Activated CD4-positive, alpha-beta T cell treated with anti-CD3 and anti-CD28 coated beads, Interleukin-2, Interleukin-6, amounts not matched to agents 100 ng/mL and 50 ng/mL, durations not matched to agents 16 hours and 8 hours (primary cell): ENCODE measurements at regions not wholly inside any gene's neighbourhood (a gene's known extent, or its start where the extent isn't known, plus 50 kb on each side); places are given as distances from the start of the nearest gene placed in this dataset.
"Not testable (repeated sequence)": the region's sequence is repeated elsewhere in the genome, so short reads cannot be mapped to it uniquely, and the experiment has no call there.

Experiments used
- DNase-seq: peaks from one replicate; pipeline ENCODE4 v3.0.0-alpha.2; 2020

DNA sequence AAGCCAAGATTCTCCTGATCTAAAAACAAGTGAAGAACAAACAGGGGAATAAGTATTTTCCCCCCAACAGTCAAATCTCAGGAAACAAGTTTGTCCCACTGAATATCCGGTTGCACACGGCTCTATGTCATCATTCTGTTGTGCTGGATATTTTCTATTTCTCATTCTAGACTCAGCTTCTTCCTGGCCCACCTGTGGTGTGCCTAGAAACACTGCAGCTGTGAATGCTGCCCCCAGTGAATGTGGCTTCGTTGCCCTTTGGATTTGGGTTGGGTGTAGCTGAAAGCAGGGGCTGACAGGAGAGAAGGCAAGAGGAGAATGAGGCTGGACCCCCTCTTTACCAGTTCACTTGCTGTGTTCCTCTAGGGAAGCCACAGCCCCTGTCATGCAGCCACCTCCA is 181.2 kb upstream of the PROK2 start:
- no peak for DNase-seq

GRCh38 chr3:71964170-71964569 is 179.2 kb upstream of the PROK2 start:
- DNase-seq: no peak

DNA sequence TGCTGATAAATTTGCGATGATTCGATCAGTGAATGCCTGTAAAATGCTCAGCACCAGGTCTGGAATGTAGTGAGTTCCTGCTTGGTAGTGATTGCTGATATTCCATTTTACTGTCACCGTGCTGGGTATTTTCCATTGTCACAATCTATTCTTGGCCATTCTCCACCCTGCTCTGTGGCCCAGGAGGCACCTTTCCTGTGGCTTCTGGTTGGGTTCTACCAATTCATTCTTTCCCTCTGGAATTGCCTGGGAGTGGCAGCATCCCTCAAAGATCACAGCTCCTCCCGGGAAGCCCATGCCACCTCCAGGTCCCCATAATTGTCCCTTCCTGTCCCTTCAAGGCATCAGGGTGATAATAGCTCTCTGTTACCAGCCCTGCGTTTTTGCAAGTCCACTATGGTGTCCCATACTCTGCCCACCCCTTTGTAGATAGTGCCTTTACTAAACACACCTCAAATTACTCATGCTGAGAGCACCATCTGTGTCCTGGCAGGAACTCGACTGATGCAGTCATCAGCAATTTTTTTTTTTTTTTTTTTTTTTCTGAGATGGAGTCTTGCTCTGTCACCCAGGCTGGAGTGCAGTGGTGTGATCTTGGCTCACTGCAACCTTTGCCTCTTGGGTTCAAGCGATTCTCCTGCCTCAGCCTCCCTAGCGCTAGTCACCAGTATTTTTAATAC is 177.8 kb upstream of the PROK2 start:
- DNase-seq: no peak

- DNase-seq: no peak
Observed at GRCh38 chr3:71961891-71962290, 176.9 kb upstream of the PROK2 start.

DNA sequence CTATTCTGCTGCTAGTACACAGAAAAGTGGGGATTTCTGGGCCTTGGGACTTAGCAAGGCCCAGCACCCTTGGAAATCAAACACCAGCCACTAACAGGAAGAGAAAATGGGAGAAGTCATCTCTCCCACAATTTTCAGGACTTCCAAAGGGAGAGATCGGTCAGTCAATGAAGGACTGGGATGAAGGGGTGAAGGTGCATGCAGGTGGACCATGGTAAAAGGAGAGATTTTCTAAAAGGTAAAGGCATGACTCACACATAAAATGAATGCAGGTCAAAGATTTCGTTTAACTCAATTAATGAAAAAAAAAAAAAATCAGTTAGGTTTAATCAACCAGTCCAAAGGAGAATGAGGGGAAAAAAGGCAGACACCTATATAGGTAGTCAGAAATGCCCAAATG is 176.4 kb upstream of the PROK2 start:
- DNase-seq: no peak

DNA sequence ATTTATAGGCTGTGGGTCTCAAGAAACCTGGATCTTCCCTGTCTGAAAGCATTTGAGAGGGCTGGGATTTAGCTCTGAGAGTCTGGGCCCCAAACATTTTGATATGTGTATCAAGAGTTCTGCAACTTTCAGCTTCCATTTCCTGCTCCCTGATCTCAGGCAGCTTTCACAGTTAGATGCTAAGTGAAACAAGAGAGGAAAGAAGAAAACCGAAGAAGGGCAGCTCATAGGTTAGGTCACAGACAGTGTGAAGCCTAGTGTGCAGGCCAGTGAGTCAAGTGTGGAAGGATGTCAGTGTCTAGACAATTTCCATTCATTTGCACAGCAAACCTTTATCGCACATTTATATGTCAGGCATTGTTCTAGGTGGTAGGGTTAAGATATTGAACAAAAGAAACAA is 173.6 kb upstream of the PROK2 start:
- DNase-seq: peak; percentile 65

- DNase-seq: no peak
Observed at GRCh38 chr3:71956716-71957115, 171.8 kb upstream of the PROK2 start.

DNA sequence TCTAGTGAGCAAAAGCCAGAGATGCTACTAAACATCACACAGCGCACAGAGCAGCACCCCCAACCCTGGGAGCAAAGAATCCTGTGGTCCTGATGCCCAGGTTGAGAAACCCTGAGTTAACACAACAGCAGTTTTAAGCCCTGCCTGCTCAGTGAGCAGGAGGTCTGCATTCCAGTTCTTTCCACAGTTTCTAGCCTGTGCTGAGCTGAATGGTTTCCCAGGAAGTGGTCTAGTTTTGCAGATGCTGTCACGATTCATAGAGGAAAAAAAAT is 171.1 kb upstream of the PROK2 start:
- DNase-seq: no peak

DNA sequence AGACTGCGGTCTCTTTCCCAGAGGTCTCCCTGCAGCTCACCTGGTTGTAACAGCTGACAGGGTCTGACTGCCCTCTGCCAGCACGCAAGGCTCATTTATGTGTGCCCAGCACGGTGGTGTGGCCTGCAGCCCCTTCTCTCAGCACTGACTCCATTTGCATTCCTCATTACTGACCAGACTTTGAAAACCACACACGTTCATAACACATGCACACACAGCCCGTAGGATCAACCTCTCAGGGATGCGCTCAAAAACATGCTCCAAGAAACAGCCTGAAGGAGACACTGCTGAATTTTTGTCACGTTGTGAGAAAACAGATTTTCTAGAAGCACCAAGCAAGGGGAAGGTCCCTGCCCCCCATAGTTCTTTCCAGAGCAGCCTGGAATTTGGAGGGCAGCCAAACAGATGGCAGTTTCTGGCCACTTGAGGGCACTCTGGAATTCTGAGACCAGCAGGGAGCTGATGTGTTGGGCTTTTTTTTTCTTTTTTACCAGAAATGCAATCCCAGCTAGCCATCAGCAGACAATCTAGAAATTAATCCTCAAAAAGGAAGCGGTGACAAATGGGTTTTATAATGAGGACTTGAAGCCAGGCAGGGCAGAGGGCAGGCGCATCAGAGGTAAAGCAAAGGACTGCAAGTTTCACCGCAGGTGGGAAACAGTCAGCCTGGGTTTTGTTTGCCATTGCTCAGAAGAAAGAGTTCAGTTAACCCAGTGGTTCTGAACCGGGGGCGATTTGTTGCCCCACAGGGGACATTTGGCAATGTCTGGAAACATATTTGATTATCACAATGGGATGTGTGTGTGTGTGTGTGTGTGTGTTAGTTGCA is 170.5 kb upstream of the PROK2 start:
- DNase-seq: peak; percentile 83

DNA sequence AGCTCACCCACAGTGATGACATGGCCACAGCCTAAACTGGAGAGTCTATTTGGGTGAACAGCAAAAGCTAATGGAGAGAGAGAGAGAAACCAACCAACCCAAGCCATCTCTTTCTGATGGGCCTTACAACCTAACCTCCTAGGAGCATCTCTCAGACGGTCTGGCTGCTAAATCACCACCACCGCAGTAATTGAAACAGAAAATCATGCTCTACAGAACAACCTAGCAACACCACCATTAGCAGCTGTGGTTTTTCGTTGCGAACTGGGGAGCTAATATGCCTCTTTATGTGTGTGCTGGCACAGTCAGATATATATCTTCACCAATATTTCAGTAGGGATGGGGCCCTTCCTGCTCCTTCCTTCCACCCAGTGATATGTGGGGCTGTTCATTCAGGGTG is 166.9 kb upstream of the PROK2 start:
- no peak for DNase-seq

GRCh38 chr3:71951361-71951760 is 166.4 kb upstream of the PROK2 start:
- DNase-seq: no peak

GRCh38 chr3:71949442-71949841 is 164.5 kb upstream of the PROK2 start:
- DNase-seq: no peak

DNA sequence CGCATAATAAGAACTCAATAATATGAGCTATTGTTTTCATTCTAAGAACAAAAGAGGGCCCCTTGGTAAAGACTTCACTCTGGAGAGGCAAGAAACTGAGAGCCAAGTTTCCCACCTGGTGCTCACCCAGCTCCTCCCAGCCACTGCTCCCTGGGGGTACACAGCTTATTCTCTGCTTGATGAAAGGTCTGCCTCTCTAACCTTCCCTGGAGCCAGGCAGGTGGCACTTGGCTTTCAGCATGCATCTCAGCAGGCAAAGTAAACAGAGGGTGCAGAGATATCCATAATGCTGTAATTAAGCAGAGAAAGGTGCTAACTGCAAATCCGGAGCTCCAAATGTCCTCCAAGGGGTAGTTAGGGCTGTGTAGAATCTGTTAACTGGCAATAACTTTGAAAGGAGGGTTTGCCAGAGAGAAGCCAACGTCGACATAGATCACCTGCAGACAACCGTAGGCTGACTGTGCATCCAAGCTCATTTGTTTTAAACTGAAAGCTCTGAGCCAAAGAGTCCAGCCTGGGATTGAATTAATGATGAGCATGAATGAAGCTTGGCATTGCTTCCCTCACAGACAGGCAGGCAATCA is 159.6 kb upstream of the PROK2 start:
- DNase-seq: no peak

GRCh38 chr3:71942432-71943187 is 157.7 kb upstream of the PROK2 start:
- no peak for DNase-seq

DNA sequence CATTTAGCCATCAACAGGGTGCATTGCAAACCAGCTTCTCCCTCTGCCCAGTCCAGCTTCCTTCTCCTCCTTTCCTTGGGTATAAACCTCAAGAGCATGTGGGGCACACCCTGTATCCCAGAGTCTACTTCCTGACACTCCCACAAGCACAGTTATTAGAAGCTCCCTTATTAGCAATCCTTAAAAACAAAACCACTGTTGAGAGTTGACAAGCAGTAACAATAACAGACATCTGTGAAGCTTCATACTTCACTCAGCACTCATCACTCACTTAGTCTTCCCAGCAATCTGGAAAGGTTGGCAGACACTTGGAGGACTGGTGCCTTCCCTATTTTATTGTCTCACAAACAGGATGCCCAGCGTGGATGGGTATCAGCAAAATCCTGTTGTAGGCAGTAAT is 155.5 kb upstream of the PROK2 start:
- no peak for DNase-seq

DNA sequence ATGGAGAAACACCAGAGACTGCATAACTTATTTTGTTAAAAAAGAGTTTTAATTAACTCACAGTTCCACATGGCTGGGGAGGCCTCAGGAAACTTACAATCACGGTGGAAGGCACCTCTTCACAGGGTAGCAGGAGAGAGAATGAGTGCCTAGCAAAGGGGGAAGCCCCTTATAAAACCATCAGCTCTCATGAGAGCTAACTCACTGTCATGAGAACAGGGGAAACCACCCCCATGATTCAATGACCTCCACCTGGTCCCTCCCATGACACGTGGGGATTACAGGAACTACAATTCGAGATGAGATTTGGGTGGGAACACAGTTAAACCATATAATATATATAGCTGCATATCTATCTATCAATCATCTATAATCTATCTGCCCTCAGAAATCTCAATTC is 153.1 kb upstream of the PROK2 start:
- not testable (repeated sequence) for DNase-seq

DNA sequence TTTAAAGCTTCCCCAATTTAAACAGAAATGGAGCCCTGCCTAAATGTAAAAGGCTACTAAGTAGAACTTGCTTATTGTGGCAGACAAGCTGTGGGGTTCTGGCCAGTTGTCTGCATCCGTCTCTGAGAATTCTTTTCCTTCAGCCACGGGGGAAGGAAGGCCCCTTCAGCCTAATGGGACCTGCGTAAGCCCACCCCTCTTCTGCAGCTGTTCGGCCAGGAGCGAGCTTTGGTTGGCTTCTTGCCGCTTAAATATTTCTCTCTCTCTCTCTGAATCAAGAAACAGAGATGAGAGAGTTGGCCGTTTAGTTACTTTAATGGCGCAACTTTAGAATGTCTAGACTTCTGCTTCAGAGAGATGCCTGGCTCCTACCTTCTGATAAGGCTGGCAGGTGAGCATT is 151.7 kb upstream of the PROK2 start:
- DNase-seq: no peak

- no peak for DNase-seq
Observed at GRCh38 chr3:71934520-71935270, 149.7 kb upstream of the PROK2 start.

DNA sequence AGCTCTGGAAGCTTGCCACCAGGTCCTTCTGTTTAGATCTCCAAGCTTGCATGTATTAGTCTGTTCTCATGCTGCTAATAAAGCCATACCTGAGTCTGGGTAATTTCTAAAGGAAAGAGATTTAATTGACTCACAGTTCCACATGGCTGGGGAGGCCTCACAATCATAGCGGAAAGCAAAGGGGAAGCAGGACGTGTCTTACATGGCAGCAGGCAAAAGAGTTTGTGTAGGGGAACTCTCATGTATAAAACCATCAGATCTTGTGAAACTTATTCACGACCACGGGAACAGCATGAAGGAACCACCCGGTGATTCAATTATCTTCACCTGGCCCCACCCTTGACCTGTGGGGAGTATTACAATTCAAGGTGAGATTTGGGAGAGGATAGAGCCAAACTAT is 147.0 kb upstream of the PROK2 start:
- DNase-seq: no peak

DNA sequence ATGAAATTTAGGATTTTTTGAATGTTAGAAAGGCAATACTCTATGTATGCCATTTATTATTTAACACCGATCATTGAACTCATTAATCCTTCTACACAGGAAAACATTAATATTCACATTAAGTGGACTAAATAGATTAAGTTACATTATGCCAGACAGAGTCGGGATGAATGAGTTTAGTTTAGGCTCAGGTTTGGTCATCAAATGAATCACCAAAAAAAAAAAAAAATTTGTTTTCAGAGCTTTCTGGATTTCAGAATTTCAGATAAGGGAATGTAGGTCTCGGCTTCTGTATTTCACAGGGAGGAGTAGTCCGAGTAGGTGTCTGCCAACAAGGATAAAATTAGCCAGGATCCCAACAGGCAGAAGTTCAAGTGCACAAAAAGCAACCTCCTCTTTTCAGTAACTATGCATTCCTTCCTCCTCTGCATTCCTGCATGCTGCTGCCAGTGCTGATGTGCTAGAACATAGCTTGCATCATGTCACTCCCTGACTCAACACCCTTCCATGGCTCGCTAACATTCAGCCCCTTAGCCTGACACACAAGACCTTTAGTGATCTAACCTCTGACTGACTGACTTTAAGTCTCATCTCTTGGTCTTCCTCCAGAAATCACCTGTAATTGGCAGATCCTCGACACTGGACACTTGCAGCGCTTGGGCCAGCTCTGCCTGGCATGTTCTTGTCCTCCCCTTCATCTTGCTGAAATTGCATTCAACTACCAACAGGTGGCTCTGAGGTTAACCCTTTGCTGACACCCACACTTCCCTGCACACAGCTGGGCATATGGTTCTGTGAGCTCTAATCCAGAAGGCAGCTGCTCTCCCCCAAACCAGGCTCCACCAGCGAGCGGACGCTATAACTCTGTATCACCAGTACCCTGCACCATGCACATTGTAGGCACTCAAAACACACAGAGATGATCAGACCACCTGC is 145.4 kb upstream of the PROK2 start:
- peak; percentile 51 for DNase-seq

GRCh38 chr3:71928212-71928611 is 143.3 kb upstream of the PROK2 start:
- DNase-seq: no peak
